Tibial nerve (tissue), 4 donors: ENCODE measurements at regions not wholly inside any gene's neighbourhood (a gene's known extent, or its start where the extent isn't known, plus 50 kb on each side); places are given as distances from the start of the nearest gene placed in this dataset.

Experiments used
- DNase-seq, 2 donors: peaks; one replicate each; pipeline ENCODE4 v3.0.0-alpha.2; 2019; ENCODE audit warnings: low spot score in 2 of 2
- H3K27ac ChIP-seq, 4 donors: fragments of 200-600 bp; sonication (generic) in 3 of 4; one replicate each; pipeline ENCODE4 v1.5.1; 2017 to 2019; ENCODE audit warnings: mild to moderate bottlenecking in 1 of 4
- H3K27me3 ChIP-seq, 2 donors: fragments of 200-600 bp; sonication (generic) in 1 of 2; one replicate each; pipeline versions ENCODE4 v1.5.1 to v1.6.0; 2017 to 2019
- H3K36me3 ChIP-seq, 3 donors: fragments of 200-600 bp; sonication (generic); one replicate each; pipeline ENCODE4 v1.5.1; 2018 to 2019
- H3K4me1 ChIP-seq, 4 donors: fragments of 200-600 bp; sonication (generic) in 3 of 4; one replicate each; pipeline ENCODE4 v1.5.1; 2017 to 2019
- H3K4me3 ChIP-seq, 4 donors: fragments of 200-600 bp; sonication (generic) in 3 of 4; one replicate each; pipeline ENCODE4 v1.5.1; 2017 to 2019; ENCODE audit warnings: mild to moderate bottlenecking in 1 of 4, moderate library complexity in 1 of 4
- H3K9me3 ChIP-seq, 4 donors: fragments of 200-600 bp; sonication (generic) in 3 of 4; one replicate each; pipeline ENCODE4 v1.5.1; 2017 to 2019
- EP300 ChIP-seq, 2 donors: sonication (generic); formaldehyde crosslinking; IDR thresholded peaks; one replicate each; pipeline ENCODE4 v1.6.1; 2017; ENCODE audit warnings: antibody characterized with exemption in 2 of 2, mild to moderate bottlenecking in 1 of 2
- POLR2A ChIP-seq, 2 donors: fragments of 450-650 bp; IDR thresholded peaks; one replicate each; pipeline ENCODE4 v1.6.1; 2017; ENCODE audit warnings: antibody characterized with exemption in 2 of 2, mild to moderate bottlenecking in 2 of 2, moderate library complexity in 2 of 2
- WGBS, 2 donors: methylation state at CpG; one replicate each; pipeline ENCODE4 v1.1.5; 2018; 5-methylcytosine and 5-hydroxymethylcytosine counted together
- TF ChIP-seq, protein P1 (sequence below), 5 experiments: fragments of 200-600 bp in 3 of 5; fragments of 450-650 bp in 2 of 5; sonication (generic) in 3 of 5; IDR thresholded peaks; one replicate each; pipeline ENCODE4 v1.5.1; 2016 to 2019; ENCODE audit warnings: antibody characterized with exemption in 5 of 5, mild to moderate bottlenecking in 3 of 5, moderate library complexity in 2 of 5

GRCh38 chr3:110821586-110821985 is 250.0 kb upstream of the NECTIN3 start:
- WGBS, 2 donors: 79 to 84% methylated on average over 1 of the region's 1 CpG
- Histone ChIP-seq H3K36me3 (no peaks in the 10 kb centered on the region), H3K9me3 (no peaks in the 10 kb centered on the region), H3K27me3 (no peaks in the 10 kb centered on the region), H3K4me3 (no peak overlapping the region), H3K4me1 (no peaks in the 10 kb centered on the region), H3K27ac (no peak overlapping the region)
- DNase-seq: no peak
- no peak for TF ChIP-seq EP300 (IDR thresholded peaks at IDR 0.05)

GRCh38 chr3:110822971-110823370 is 248.6 kb upstream of the NECTIN3 start:
- WGBS, 2 donors: 70 to 72% methylated on average over 2 of the region's 2 CpGs

DNA sequence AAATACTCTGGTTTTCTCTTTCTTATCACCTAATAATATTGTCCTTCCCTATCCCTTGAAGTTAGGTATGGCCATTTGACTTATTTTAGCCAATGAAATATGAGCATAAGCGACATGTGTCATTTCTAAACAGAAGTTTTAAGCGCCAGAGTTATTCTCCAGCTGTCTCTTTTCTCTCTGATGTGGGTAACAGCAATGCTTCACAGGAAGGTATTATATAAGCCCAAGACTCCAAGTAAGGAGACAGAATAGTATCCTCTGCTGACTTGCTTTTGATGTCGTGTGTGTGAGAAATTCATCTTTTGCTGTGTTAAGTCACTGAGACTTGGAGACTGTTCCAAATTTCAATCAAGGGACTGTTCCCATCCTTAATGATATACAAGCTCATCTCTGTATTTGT is 224.6 kb upstream of the NECTIN3 start:
- no peak for DNase-seq
- Histone ChIP-seq H3K36me3 (no peaks in the 10 kb centered on the region), H3K9me3 (no peaks in the 10 kb centered on the region), H3K27ac (no peak overlapping the region), H3K27me3 (no peaks in the 10 kb centered on the region), H3K4me3 (no peak overlapping the region), H3K4me1 (no peaks in the 10 kb centered on the region)
- WGBS, 2 donors: 60% methylated on average over 3 of the region's 3 CpGs
- TF ChIP-seq EP300 (IDR thresholded peaks at IDR 0.05) (no peak), POLR2A (IDR thresholded peaks at IDR 0.05) (no peak)
- TF ChIP-seq, protein P1, sequence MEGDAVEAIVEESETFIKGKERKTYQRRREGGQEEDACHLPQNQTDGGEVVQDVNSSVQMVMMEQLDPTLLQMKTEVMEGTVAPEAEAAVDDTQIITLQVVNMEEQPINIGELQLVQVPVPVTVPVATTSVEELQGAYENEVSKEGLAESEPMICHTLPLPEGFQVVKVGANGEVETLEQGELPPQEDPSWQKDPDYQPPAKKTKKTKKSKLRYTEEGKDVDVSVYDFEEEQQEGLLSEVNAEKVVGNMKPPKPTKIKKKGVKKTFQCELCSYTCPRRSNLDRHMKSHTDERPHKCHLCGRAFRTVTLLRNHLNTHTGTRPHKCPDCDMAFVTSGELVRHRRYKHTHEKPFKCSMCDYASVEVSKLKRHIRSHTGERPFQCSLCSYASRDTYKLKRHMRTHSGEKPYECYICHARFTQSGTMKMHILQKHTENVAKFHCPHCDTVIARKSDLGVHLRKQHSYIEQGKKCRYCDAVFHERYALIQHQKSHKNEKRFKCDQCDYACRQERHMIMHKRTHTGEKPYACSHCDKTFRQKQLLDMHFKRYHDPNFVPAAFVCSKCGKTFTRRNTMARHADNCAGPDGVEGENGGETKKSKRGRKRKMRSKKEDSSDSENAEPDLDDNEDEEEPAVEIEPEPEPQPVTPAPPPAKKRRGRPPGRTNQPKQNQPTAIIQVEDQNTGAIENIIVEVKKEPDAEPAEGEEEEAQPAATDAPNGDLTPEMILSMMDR (IDR thresholded peaks at IDR 0.05): no peak

More at GRCh38 chr3:110822971-110823370, 248.6 kb upstream of the NECTIN3 start:
- Histone ChIP-seq H3K27me3 (no peaks in the 10 kb centered on the region), H3K36me3 (no peaks in the 10 kb centered on the region), H3K27ac (no peak overlapping the region), H3K4me1 (no peaks in the 10 kb centered on the region), H3K9me3 (no peaks in the 10 kb centered on the region), H3K4me3 (no peak overlapping the region)
- TF ChIP-seq, protein P1 (IDR thresholded peaks at IDR 0.05): no peak
- no peak for TF ChIP-seq POLR2A (IDR thresholded peaks at IDR 0.05)
- no peak for TF ChIP-seq EP300 (IDR thresholded peaks at IDR 0.05)
- DNase-seq: no peak

GRCh38 chr3:110849064-110849463 is 222.6 kb upstream of the NECTIN3 start:
- Histone ChIP-seq H3K36me3 (no peaks in the 10 kb centered on the region), H3K4me1 (no peaks in the 10 kb centered on the region), H3K4me3 (no peak overlapping the region), H3K27me3 (no peaks in the 10 kb centered on the region), H3K27ac (no peak overlapping the region), H3K9me3 (no peaks in the 10 kb centered on the region)
- TF ChIP-seq EP300 (IDR thresholded peaks at IDR 0.05): no peak
- no peak for TF ChIP-seq POLR2A (IDR thresholded peaks at IDR 0.05)
- TF ChIP-seq, protein P1 (IDR thresholded peaks at IDR 0.05): no peak
- DNase-seq: no peak
- WGBS, 2 donors: 51 to 62% methylated on average over 2 of the region's 2 CpGs

- H3K4me1 ChIP-seq: no peaks in the 10 kb centered on the region
- H3K36me3 ChIP-seq: no peaks in the 10 kb centered on the region
- no peak overlapping the region for H3K27ac ChIP-seq
- H3K4me3 ChIP-seq: no peak overlapping the region
- no peaks in the 10 kb centered on the region for H3K9me3 ChIP-seq
- H3K27me3 ChIP-seq: no peaks in the 10 kb centered on the region
- DNase-seq: no peak
- TF ChIP-seq POLR2A (IDR thresholded peaks at IDR 0.05) (no peak), EP300 (IDR thresholded peaks at IDR 0.05) (no peak)
- TF ChIP-seq, protein P1 (IDR thresholded peaks at IDR 0.05): no peak
Measured at GRCh38 chr3:110851736-110852135, 219.9 kb upstream of the NECTIN3 start.

- 80 to 83% methylated on average over 2 of the region's 2 CpGs for WGBS, 2 donors
- DNase-seq: no peak
- no peaks in the 10 kb centered on the region for H3K27me3 ChIP-seq
- TF ChIP-seq, protein P1 (IDR thresholded peaks at IDR 0.05): no peak
- H3K27ac ChIP-seq: no peak overlapping the region
- no peaks in the 10 kb centered on the region for H3K9me3 ChIP-seq
- no peaks in the 10 kb centered on the region for H3K4me1 ChIP-seq
- H3K4me3 ChIP-seq: no peak overlapping the region
- H3K36me3 ChIP-seq: no peaks in the 10 kb centered on the region
Measured at GRCh38 chr3:110855207-110855606, 216.4 kb upstream of the NECTIN3 start.
